HG03571 (cell line): ENCODE measurements at regions not wholly inside any gene's neighbourhood (a gene's known extent, or its start where the extent isn't known, plus 50 kb on each side); places are given as distances from the start of the nearest gene placed in this dataset.
"Not testable (repeated sequence)": the region's sequence is repeated elsewhere in the genome, so short reads cannot be mapped to it uniquely, and the experiment has no call there.

Experiments used
- ATAC-seq: cut with Tn5 transposase; IDR thresholded peaks from one replicate; pipeline ENCODE4 v1.9.1; 2021; ENCODE audit not compliant: unreplicated experiment

DNA sequence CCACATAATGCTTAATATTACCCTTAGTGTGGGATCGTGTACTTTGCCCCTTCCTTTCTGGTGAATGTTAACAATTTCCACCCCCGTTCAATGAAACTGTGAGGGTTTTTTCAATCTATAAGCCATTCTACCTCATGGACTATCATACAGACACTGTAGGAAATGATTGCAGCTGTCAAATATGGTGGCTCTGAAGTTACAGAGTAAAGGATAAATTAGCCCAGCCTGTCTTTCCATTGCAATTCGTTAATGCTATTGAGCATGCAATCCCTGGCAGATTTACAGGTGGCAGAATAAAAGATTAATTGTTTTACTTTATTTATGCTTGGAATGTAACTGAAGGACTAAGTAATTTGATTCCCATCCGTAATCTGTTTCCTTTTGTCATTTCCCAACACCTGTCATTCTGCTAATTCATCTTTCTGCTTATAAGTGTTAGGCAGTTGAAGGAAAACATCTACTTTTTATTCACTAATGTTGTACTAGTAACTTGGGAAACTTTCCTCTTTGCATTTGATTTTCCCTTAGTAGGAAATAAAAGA is 1211.6 kb upstream of the LRRN3 start:
- no peak for ATAC-seq

DNA sequence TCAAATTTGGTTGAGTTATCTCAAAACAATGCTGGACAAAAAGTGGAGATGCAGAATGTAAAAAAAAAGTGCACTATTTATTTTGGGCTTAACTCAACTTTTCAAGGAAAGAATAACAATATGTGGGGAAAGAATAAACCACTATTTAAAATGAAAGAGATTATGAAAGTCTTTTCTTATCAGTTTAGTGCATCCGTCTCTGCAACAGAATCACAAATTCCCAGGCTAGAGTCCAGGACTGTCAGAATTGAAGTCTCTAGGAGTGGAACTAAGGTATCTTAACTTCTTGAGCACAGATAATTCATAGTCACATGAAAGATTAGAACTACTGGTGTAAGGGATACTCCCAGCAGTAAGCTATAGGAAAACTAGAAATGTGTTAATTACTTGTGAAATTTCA is 1200.3 kb upstream of the LRRN3 start:
- no peak for ATAC-seq

DNA sequence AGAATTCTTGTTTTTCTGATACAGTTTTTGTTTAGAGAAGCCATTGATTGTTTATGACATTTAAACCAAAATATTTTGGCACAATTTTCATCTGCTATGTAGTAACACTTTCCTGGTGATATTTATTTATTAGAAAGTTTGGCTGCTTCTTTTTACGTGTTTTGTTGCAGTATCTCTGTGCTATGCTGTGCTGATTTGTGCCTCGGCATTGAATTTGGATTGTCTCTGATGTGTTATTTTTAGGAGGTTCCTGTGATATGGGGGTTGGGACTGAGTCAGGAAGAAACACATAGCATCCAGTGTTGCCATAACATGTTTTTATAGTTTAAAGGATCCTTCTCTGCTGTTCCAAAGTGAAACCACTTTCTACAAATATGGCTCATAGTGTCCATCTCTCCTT is 1197.7 kb upstream of the LRRN3 start:
- ATAC-seq: no peak

DNA sequence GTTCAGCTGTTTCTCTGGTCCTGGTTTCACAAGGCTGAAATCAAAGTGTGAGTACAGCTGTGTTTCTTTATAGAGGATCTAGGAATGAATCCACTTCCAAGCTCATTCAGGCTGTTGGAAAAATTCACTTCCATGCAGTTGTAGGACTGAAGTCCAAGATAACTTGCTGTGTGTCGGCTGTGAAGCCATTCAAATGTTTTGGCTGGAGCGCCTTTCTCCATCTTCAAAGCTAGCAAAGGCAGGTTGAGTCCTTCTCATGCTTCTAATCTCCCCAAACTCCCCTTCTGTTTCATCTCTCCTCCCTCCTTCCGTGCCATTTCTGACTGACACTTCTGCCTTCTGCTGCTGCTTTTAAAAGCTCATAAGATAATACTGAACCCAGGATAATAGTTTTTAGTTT is 1195.4 kb upstream of the LRRN3 start:
- no peak for ATAC-seq

DNA sequence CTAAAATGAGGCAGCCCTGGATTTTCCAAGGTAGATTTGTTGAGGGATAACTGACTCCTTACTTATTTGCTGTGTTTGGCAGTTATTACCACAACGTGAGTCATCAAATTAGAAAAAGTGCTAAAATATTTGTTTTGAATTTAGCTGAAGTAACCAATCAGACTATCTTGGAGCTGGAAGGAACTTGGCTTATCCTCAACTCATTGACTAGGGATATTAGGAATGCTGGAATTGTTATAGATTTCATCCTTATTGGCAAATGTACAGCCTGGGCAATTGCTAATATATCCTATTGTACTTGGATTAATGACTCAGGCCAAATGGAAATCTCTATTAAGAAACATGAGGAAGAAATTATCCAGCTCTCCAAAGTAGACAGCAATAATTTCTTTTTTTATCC is 1189.0 kb upstream of the LRRN3 start:
- ATAC-seq: no peak

DNA sequence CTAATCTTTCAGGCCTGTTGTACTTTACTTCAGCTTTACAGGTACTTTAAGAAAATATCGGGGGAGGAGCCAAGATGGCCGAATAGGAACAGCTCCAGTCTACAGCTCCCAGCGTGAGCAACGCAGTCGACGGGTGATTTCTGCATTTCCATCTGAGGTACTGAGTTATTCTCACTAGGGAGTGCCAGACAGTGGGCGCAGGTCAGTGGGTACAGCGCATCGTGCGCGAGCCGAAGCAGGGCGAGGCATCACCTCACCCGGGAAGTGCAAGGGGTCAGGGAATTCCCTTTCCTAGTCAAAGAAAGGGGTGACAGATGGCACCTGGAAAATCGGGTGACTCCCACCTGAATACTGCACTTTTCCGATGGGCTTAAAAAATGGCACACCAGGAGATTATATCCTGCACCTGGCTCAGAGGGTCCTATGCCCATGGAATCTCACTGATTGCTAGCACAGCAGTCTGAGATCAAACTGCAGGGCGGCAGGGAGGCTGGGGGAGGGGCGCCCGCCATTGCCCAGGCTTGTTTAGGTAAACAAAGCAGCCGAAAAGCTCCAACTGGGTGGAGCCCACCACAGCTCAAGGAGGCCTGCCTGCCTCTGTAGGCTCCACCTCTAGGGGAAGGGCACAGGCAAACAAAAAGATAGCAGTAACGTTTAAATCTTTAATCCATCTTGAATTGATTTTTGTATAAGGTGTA is 1185.4 kb upstream of the LRRN3 start:
- ATAC-seq: not testable (repeated sequence)

DNA sequence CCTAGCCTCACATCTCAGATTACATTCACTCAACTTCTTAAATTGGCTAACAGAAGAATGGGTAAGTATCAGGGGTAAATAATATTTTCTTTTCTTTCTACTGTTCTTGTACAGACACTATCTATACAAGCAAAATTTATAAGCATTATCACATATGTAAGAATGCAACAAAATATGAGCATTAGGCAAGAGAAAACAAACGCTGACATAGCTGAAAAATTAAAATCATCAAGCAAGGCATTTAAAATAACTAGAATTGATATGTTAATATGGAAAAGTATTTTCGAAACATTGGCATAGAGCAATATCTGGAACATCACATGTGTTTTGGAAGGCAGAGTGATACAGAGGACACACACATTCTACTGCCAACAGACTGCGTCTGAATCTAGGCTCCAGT is 1175.3 kb upstream of the LRRN3 start:
- no peak for ATAC-seq

DNA sequence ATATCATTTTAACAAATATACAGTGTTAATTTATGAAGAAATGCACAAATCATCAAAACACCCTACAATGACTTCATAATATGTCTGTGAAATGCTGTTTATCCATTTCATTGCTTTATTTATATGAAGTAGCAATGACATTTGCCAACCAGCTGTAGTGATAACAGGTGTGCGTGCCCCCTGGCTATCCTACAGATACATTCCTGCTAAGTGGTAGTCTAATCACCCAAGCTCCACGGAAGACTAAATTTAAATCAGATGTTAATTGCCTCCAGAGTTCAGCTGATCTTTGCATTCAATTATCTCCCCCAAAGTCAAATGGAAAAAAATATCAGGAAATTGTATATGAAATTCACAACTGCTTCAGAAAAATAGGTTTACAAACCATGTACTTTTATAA is 1164.2 kb upstream of the LRRN3 start:
- ATAC-seq: no peak

DNA sequence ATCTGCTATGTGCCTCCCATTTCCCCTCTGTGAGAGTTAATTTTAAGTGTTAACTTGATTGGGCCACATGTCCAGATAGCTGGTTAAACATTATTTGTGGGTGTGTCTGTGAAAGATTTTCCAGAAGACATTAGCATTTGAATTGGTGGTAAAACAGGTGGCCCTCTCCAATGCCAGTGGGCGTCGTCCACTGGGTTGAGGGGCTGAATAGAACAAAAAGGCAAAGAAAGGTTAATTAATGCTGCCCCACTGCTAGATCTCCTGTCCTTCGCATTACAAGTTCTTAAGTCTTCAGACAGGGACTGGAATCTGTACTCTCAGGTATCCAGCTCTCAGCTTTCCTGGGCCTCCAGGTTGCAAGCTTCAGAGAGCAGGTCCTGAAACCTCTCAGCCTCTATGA is 1160.9 kb upstream of the LRRN3 start:
- ATAC-seq: no peak

DNA sequence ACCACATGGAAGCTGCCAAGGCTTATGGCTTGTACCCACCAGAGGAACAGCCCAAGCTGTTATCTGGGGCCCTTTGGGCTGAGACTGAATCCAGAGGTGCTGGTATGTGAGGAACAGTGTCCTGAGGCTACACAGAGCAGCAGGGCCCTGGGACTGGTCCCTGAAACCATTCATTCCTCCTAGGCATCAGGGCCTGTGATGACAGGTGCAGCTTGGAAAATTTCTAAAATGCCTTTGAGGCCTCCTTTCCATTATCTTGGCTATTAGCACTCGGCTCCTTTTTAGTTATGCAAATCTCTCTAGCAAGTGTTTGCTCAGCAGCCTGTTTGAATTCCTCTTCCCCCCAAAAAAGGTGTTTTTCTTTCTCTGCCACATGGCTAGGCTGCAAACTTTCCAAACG is 1151.7 kb upstream of the LRRN3 start:
- ATAC-seq: no peak

DNA sequence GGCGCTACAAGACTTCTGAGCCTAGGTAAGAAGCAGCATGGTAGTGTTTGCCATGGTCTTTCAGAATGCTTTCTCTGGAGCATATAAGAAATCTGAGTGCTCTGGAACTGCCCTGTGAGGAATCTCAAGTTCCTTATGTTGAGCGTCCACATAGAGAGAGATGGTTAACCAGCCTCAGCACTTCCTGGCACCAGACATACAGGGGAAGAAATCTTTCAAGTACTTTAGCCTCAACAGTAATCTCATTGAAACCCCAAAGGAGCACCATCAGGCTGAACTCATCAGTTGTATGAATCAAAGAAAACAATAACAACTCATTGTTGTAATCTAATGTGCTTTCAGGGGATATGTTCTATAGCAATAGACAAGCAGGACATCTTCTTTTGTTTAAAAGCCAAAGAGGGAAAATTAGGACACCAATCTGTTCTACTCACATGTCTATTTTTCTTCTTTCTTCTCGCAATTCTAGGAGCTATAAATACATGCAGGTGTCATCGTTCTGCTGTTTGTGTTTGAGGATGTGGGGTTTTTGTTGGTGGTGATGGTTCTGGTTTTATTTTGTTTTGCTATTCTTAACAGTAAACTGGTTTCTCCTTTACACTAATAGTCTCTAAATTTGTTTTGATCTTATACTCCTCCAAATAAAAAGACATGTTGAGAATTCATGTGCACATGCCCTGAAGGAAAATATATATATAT is 1145.0 kb upstream of the LRRN3 start:
- no peak for ATAC-seq

DNA sequence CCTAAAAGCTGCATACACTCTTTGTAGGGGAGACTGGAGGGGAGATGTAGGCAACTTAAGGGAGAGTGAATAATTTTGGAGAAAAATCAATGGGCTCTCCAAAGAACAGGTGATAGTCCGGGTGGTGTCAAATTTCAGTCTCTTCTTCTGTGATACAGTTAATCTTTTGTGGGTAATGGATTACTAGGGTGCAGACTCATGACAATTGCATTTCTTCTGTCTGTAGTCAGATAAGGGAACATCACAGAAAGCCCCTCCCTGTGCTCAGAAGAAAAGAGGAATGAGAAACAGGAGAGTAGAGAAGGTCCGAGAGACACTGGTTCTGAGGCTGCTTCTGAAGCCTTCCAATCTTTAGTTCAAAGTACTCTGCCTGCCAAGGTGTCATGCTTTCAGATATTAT is 1140.7 kb upstream of the LRRN3 start:
- ATAC-seq: no peak

DNA sequence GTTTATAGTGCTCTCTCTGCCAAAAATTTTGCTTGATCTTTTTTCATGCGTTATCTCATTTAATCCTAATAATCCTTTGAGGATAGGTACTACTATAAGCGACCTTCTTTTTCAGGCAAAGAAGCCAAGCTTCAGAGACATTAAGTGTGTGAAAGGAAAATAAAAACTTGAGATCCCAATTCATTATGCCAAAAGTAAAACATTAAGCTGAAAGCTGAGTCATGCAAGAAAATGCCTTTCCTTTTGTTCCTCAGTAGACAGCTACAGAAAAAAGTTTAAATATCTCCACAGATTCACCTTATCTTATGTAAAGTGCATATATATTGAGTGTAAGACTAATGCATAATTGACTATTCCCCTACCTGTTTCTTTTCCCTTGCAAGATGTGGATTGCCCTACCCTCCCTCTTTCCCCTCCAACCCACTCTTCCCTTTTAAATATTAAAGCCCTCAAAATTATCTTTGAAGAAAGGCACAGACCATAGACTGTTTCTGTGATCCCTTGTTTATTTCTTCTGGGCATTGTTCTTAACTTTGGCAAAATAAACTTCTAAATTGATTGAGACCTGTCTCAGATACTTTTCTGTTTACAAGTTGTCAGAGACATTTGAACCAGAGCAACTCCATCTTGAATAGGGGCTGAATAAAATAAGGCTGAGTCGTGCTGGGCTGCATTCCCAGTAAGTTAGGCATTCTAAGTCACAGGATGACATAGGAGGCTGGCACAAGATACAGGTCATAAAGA is 1139.9 kb upstream of the LRRN3 start:
- no peak for ATAC-seq

DNA sequence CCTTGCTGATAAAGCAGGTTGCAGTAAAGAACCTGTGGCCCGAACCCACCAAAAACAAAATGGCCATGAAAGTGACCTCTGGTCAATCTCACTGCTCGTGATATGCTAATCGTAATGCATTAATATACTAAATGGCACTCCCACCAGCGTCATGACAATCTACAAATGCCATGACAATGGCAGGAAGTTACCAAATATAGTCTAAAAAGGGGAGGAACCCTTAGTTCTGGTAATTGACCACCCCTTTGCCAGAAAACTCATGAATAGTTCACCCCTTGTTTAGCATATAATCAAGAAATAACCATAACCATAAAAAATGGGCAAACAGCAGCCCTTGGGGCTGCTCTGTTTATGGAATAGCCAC is 1139.4 kb upstream of the LRRN3 start:
- no peak for ATAC-seq

DNA sequence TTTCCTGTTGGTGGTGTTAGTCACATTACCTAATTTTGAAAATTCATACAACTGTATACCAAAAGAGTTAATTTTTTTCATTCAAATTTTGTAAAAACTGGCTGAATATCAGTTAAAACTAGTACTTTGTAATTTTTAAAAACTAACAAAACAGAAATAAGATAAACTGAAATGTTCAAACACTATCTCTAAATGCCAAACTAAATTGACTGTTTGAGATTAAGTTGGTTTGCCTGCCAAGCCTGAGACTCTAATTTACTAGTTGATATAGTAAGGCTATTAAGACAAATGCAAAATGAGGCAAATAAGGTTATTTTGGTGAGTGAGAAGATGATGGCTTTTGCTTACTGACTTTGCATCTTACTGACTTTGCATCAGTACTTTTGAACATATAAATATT is 1134.9 kb upstream of the LRRN3 start:
- no peak for ATAC-seq

DNA sequence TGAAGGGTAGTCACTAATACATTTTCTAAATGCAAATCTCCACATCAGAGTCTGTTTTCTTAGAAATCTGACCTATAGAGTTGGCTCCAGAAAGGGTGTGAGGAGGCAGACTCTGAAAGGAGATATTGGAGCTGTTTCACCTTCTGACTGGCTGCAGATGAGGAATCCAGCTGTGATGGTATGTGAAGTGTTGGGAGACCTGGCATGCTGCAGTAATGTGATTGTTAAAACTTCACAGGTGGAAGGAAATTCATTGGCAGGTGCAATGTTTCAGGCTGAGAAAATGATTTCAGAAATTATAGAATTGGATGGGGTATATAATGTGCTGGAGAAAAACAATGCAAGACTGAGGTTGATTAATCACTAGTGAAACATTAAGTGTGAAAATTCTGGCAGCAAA is 1134.0 kb upstream of the LRRN3 start:
- ATAC-seq: no peak

DNA sequence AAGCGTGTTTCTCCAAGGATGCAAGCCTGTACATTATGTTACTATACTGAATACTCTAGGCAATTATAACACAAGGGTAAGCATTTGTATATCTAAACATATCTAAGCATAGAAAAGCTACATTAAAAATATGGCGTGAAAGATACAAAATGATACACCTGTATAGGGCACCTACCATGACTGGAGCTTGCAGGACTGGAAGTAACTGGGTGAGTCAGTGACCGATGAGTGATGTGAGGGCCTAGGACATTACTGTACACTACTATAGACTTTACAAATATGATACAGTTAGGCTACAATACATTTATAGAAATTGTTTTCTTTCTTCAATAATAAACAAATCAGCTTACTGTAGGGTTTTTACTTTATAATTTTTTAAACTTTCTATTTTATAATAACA is 1127.2 kb upstream of the LRRN3 start:
- no peak for ATAC-seq

DNA sequence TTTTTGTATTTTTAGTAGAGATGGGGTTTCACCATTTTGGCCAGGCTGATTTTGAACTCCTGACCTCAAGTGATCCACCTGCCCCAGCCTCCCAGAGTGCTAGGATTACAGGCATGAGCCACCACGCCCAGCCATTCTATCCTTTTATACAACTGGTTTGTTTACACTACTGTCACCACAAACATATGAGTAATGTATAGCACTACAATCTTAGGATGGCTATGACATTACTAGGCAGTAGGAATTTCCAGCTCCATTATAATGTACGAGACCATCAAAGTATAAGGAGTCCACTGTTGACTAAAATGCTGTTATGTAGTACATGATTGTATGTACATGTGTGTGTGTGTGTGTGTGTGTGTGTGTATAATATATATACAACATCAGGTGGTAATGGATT is 1126.1 kb upstream of the LRRN3 start:
- no peak for ATAC-seq

DNA sequence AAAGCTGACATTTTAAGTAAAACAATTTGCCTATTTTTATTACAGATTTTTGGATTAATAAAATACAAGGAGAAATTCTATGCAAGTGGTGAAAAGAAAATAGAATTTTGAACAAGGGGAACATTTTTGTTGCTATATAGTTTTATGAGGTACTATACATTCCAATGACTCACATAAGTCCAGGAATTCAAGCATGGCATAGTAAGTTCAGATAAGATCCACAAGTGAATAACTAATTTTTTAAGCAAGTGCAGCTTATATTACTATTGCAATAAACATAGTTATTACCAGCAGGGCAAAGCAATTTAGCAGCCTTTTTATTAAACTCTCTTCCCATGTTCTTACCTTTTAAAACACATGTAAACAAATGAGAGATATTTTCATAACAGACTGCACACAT is 1123.5 kb upstream of the LRRN3 start:
- ATAC-seq: no peak

DNA sequence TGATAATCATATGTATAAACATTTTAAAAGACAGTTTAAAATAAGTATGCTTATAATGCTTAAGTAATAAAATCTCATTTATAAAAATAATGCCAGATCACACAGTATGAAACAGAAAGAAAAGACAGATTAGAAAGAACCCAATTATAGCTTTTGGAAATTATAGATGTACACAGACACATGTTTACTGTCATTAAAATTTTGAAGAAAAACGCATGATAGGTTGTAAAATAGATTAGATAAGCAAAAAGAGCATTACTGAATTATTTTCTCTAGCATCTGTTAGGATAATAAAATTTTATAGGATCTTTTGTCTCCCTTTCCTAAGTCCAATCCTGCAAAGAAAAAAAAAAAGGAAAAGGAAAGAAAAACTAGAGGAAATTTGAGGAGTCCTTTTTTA is 1107.3 kb upstream of the LRRN3 start:
- ATAC-seq: no peak

DNA sequence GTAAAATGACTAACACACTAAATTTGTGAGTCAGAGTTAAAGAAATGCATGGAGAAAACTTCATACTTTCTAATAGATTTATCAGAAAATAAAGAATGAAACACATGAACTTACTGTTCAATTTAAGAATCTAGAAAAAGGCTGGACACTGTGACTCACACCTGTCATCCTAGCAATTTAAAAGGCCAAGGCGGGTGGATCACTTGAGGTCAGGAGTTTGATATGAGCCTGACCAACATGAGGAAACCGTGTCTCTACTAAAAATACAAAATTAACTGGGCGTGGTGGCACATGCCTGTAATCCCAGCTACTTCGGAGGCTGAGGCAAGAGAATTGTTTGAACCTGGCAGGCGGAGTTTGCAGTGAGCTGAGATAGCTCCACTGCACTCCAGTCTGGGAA is 1106.2 kb upstream of the LRRN3 start:
- ATAC-seq: no peak

DNA sequence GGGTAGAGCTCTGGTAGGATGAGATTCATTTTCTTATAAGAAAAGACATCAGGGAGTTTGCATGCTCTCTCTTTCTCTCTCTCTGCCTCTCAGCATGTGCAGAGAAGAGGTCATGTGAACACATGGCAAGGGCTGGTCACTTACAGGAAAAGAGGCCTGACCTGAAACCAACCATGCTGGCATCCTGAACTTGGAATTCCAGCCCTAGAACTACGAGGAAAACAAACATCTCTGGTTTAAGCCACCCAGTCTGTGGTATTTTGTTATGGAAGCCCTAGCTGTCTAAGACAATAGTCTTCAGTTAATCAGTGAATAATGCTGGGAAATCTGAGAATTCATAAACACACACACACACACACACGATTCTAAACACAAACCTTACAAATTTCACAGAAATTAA is 1104.2 kb upstream of the LRRN3 start:
- no peak for ATAC-seq
